ENCODE measurements at regions not wholly inside any gene's neighbourhood (a gene's known extent, or its start where the extent isn't known, plus 50 kb on each side); places are given as distances from the start of the nearest gene placed in this dataset.

DNA sequence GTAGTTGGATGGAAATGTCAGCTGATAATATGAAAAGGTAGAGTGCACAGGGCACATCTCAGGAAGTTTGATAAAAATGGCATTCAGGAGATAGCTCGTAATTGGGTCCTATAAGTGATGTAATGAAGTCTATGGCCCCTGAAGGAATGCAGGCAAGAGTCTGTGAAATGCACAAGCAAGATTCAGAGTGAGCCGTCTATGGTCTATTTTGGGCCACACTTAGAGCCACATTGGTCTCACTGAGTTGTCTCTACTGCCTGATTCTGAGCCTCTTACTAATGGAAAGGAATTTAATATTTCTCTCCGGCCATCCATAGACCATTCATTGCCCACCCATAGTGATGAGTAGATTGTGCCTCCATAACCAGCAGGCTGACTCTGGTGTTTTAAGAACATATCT is 111.3 kb upstream of the KCNN2 start:
- TF ChIP-seq, protein P1, sequence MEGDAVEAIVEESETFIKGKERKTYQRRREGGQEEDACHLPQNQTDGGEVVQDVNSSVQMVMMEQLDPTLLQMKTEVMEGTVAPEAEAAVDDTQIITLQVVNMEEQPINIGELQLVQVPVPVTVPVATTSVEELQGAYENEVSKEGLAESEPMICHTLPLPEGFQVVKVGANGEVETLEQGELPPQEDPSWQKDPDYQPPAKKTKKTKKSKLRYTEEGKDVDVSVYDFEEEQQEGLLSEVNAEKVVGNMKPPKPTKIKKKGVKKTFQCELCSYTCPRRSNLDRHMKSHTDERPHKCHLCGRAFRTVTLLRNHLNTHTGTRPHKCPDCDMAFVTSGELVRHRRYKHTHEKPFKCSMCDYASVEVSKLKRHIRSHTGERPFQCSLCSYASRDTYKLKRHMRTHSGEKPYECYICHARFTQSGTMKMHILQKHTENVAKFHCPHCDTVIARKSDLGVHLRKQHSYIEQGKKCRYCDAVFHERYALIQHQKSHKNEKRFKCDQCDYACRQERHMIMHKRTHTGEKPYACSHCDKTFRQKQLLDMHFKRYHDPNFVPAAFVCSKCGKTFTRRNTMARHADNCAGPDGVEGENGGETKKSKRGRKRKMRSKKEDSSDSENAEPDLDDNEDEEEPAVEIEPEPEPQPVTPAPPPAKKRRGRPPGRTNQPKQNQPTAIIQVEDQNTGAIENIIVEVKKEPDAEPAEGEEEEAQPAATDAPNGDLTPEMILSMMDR (IDR thresholded peaks at IDR 0.05): no peak
- TF ChIP-seq POLR2A (IDR thresholded peaks at IDR 0.05): no peak
- DNase-seq: no peak
- intact Hi-C loops (cut with DNase I): no loop called here
- H3K4me3 ChIP-seq: no peak overlapping the region
- no peaks in the 10 kb centered on the region for H3K27me3 ChIP-seq
- no peak overlapping the region for H3K27ac ChIP-seq
- H3K4me1 ChIP-seq (replicated peaks in 1 of 2): no peaks in the 10 kb centered on the region
- peaks cover 0 to 3% (median 0%) of the 10 kb centered on the region in 3 donors for H3K9me3 ChIP-seq (replicated peaks in 1 of 3)
- no peaks in the 10 kb centered on the region for H3K36me3 ChIP-seq (replicated peaks in 1 of 2)
- 77 to 90% (median 86%) methylated on average over 3 of the region's 3 CpGs for WGBS, 4 donors

GRCh38 chr5:114252226-114252625 is 109.6 kb upstream of the KCNN2 start:
- intact Hi-C loops (cut with DNase I): no loop called here
- no peak for DNase-seq
- no peak for TF ChIP-seq POLR2A (IDR thresholded peaks at IDR 0.05)
- TF ChIP-seq, protein P1 (IDR thresholded peaks at IDR 0.05): no peak

DNA sequence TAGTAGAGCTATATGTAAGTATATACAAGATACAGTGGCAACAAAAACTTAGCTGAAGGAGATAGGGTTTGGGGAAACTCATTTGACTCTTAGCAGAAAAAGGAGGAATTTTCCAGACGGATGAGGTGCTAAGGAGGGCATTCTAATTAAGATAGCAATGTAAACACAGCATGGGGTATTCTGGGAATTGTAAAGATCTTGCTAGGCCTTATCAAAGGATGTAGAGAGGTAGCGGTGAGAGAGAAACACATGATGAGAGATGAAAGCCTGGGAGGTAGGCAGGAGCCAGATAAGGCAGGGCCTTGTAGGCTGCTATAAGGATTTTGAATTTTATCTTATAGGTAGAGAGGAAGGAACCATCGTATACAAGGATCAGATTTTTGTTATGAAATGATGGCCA is 106.6 kb upstream of the KCNN2 start:
- intact Hi-C loops (cut with DNase I): no loop called here
- TF ChIP-seq, protein P1 (IDR thresholded peaks at IDR 0.05): no peak
- TF ChIP-seq POLR2A (IDR thresholded peaks at IDR 0.05): no peak
- H3K4me3 ChIP-seq: no peak overlapping the region
- WGBS, 4 donors: 40 to 55% (median 42%) methylated on average over 3 of the region's 3 CpGs
- no peak overlapping the region for H3K27ac ChIP-seq
- no peaks in the 10 kb centered on the region for H3K36me3 ChIP-seq (replicated peaks in 1 of 2)
- no peaks in the 10 kb centered on the region for H3K27me3 ChIP-seq
- no peaks in the 10 kb centered on the region for H3K9me3 ChIP-seq (replicated peaks in 1 of 3)
- no peaks in the 10 kb centered on the region for H3K4me1 ChIP-seq (replicated peaks in 1 of 2)
- no peak for DNase-seq

More at GRCh38 chr5:114252226-114252625, 109.6 kb upstream of the KCNN2 start:
- Histone ChIP-seq H3K4me1 (replicated peaks in 1 of 2) (no peaks in the 10 kb centered on the region), H3K27ac (no peak overlapping the region), H3K36me3 (replicated peaks in 1 of 2) (no peaks in the 10 kb centered on the region), H3K27me3 (no peaks in the 10 kb centered on the region), H3K4me3 (no peak overlapping the region), H3K9me3 (replicated peaks in 1 of 3) (no peaks in the 10 kb centered on the region)

GRCh38 chr5:114261989-114262388 is 99.9 kb upstream of the KCNN2 start:
- Histone ChIP-seq H3K36me3 (replicated peaks in 1 of 2) (no peaks in the 10 kb centered on the region), H3K9me3 (replicated peaks in 1 of 3) (no peaks in the 10 kb centered on the region), H3K4me3 (no peak overlapping the region), H3K27ac (no peak overlapping the region), H3K4me1 (replicated peaks in 1 of 2) (no peaks in the 10 kb centered on the region), H3K27me3 (no peaks in the 10 kb centered on the region)
- intact Hi-C loops (cut with DNase I): no loop called here
- 72 to 80% (median 76%) methylated on average over 3 of the region's 3 CpGs for WGBS, 4 donors
- TF ChIP-seq, protein P1 (IDR thresholded peaks at IDR 0.05): no peak
- no peak for TF ChIP-seq POLR2A (IDR thresholded peaks at IDR 0.05)
- no peak for DNase-seq
